ENCODE measurements at regions not wholly inside any gene's neighbourhood (a gene's known extent, or its start where the extent isn't known, plus 50 kb on each side); places are given as distances from the start of the nearest gene placed in this dataset.

DNA sequence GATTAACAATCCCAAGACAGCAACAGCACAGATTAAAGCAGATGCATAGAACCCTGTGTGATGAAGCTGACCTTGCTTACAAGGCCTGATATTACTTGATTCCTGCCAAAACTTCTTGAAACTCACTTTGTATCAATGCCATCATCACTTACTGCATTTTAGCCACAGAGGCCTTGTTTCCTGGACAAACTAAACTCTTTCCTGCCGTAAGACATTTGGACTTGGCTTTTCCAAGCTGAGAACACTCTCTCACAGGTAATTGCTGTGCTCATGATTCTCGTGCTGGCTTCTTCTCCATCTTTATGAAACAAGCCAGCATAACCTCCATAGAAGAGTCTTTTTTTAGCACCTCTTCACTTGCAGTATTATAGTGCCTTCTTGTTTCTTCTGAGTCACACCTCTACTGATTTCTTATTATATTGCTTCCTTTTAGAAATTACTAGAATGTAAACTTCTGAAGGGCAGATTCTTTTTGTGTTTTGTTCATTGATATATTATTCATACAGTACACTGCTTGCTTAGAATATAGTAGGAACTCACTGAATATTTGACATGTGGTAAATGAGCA, 456.5 kb upstream of the ZNF608 start:
- DNase-seq (ENCODE audit: low read depth), result no peak

DNA sequence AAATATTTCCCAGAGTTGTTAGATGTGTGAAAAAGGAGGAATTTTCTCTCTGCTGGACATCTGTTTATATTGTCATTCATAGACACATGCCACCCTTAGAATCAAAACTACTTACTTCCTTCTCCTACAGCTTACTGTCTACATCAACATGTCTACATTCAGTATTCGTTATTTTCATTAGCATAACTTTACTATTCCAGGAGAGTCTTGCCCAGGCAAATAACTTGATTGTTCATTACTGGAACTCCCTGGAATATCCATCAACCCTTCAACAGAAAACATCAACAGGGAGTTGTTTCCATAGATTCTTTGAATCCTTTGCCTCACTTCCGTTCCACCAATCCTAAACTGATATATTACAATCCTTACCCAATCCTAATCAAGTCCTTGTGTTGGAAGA, 457.5 kb upstream of the ZNF608 start:
- DNase-seq (ENCODE audit: low read depth), result no peak

DNA sequence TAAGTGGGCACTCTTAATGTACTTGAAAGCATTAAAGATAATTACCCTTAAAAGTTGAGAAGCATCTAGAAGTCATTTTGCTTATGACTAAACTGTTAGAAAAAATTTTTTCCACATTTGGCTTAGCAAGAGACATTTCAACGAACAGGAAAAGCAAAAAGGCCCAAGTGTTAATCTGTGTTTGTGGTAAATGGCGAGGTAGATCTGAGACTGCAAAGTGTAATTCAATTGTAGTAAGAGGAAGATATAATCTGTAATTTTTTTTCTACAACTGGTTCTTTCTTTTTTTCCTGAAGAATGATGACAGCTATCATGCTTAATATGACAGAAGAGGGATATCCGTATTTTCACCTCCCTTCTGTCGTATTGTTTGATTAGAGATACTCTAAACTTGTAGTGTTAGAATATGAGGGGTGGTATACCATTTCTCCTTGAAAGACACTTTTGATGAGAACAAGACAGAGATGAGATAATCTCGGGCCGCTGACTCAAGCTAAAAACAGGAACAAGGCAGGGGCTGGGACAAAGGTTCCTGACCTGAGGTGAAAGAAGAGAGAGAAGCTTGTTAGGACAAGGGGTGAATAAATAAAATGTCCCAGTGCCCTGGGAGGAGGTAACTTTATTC, 459.3 kb upstream of the ZNF608 start:
- no peak for DNase-seq (ENCODE audit: low read depth)

DNA sequence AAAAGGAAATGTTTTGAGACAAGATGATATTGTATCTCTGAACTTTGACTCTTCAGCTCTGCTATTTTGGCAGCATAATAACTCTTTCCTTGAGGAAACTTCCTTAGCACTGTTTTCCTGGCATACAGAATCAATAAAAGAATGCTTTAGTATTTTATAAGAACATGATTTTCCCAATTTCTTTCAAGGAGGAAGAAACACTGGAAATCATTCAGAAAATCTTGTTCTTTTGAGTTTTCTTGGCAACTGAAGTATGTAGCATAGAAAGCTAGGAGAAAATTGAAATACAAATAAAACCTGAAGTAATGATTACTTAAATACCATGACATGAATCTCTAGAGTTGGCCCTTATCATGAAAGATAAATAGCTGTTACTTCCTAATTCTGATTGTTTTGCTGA, 461.4 kb upstream of the ZNF608 start:
- DNase-seq (ENCODE audit: low read depth), result no peak

DNA sequence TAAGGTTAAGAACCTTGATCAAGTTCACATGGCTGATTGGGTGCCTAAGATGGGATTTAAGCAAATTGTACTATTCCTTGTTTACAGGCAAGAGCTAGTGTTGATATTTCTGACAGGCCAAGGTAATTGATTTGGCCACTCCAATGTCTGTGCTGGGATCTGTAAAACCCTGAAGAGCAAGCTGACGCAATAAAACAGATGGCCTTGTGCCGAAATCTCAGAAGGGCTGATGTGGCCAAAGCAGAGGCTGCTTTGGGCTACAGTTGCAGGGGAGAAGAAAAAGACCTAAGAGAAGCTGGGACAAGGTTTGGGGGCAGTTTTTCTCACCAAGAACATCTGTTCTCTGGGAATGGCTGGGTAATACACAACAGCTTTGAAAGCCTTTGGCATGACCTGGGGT, 463.2 kb upstream of the ZNF608 start:
- no peak for DNase-seq (ENCODE audit: low read depth)

DNA sequence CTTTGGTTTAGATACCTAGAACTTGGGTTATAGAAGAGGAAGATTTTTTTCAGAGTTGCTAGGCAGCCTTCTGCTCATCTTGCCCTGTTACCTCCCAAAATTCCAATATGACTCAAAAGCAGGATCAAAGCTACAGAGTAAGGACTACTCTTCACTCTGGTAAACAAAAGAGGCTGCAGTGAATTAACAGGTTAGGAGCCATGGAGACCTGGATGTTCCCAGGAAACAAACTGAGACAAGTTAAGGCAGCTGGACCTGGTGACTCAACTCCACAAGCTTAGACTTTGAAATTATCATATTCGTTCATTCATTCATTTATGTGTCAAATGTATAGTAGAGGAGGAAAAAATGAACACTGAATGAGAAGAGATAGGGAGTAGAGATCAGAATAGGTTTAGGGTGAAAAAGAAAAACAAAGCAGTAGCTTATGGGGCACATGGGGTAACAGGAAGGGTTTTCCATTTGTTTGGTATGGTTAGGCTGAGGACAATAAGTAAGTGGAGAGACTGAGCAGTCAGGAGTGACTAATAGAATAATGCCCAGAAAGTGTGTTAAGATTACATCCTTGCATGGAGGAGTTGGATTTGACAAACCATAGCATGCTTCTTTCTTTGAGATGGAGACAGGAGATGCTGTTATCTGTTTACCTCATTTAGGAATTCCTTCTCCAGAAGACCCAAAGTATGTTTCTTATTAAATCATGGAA, 464.0 kb upstream of the ZNF608 start:
- DNase-seq (ENCODE audit: low read depth), result no peak

DNA sequence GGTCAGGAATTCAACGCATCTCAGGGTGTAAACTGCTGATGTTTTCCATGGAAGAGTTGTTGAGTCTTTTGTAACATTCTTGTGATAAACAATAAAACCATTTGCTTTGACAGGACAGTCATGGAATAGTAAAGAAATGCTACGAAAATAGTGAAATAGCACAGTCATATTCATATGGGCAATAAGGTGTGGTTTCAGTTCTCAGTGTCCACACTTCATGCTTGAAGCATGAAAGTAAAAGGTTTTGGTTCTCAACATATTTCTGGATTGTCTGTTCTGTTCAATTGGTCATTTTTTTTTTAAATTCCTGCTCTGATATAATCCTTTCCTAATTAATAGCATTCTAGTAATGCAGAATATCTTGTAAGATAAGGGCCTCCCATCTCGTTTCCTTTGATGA, 467.6 kb upstream of the ZNF608 start:
- no peak for DNase-seq (ENCODE audit: low read depth)

DNA sequence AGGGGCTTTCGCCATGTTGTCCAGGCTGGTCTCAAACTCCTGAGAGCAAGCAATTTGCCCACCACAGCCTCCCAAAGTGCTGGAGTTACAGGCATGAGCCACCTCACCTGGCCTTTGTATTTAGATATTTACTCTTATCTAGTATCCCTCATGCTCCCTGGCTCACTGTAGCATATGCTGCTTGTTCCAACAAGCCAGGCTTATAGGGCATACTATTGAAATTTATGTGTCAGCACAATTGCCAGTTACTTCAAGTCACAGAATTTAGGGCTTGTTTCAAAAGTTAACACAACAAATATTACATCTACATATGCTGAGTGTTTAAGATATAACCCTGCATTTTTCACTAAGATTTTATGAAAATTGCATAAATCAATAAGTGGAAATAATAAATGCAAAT, 469.2 kb upstream of the ZNF608 start:
- DNase-seq (ENCODE audit: low read depth), result no peak

DNA sequence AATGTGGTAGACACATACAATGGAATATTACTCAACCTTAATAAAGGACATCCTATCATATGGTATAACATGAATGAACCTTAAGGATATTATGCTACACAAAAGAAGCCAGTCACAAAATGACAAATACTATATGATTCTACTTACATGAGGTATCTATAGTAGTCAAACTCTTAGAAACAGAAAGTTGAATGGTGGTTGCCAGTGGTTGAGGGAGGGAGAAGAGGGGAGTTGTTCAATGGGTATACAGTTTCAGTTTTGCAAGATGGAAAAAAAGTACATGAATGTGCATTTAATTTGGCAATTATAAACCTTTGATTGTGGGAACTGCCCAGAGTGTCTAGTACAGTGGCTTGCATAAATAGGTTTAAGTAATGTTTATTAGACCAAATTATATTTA, 473.3 kb upstream of the ZNF608 start:
- DNase-seq (ENCODE audit: low read depth), result no peak

DNA sequence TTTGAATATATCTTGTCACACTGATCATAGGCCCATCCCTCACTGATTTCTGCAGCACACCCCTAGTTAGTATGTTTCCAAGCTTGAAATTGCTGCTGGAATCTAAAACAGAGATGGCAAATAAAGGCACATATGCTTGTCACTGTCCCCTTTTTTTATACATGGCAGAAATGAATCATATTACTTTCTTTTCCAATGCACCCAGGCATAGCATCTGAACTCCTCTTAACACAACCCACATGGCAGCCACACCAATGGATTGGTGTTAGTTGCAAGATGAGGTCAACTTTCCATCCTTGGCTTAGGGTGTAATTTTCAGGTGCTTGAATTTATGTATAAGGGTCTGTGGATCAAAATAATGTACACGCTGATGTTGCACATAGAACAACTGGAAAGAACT, 473.8 kb upstream of the ZNF608 start:
- no peak for DNase-seq (ENCODE audit: low read depth)

DNA sequence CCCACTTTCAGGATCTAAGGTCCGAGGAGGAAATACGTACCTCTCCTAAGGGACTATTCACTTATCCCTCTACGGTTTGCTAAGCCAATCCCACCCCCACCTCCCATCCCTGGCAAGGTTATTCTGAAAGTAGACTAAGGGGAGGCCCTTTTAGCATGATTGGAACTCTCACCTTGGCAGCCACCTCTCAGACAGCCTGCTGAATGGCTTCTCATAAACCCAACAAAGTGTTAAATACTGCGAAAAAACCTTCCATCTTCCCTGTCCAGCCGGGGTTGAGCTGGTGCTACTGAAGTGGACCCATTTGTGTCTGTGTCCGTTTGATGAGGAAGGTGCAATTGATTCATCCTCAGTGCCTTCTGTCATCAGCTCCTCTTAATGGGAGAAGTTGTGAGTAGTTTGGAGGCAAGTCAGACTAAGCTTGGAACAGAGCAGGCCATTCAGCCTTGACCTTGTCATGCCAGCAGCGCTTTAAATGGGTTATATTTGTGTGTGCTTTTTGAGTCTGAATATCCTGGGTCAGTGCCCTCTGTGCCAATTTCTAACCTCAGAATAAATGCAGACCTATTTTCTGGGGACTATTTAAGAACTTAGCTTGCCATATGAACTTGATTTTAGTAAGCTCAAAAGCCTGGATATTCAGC, 476.3 kb upstream of the ZNF608 start:
- no peak for DNase-seq (ENCODE audit: low read depth)

DNA sequence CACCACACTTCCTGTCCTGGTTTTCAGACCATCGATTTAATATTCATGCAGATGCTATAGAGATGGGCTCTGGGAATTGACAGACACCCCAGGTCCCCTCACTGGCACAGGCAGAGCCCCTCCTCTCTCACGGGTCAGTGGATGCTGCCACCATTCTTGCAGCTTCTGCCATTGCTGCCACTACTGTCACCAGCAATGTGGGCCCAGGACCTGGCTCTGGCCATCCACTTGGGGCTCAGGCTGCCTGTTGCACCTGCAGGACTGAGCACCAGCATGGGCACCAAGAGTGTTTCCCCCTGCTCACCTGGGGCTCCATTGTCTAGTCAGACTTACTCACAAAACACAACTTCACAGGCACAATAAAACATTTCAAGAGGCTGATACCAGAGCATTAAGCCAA, 479.0 kb upstream of the ZNF608 start:
- DNase-seq (ENCODE audit: low read depth), result no peak

DNA sequence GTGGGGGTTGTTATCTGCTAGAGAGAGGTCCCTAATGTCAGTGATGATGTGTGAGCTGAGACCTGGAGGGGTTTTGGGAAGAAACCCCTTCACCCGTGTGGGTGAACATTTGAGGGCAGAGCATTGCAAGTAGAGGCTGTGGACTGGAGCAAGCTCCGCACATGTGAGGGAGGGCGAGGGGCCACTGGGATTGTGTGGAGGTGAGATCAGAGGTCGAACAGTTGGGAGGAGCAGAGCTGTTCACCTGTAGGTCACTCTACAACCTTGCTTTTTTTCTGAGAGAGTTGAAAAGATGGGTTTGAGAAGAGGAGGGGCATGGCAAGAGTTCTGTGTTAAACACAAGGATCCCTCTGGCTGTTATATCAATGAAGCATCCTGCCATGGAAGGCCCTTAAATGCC, 480.4 kb upstream of the ZNF608 start:
- DNase-seq (ENCODE audit: low read depth), result no peak

DNA sequence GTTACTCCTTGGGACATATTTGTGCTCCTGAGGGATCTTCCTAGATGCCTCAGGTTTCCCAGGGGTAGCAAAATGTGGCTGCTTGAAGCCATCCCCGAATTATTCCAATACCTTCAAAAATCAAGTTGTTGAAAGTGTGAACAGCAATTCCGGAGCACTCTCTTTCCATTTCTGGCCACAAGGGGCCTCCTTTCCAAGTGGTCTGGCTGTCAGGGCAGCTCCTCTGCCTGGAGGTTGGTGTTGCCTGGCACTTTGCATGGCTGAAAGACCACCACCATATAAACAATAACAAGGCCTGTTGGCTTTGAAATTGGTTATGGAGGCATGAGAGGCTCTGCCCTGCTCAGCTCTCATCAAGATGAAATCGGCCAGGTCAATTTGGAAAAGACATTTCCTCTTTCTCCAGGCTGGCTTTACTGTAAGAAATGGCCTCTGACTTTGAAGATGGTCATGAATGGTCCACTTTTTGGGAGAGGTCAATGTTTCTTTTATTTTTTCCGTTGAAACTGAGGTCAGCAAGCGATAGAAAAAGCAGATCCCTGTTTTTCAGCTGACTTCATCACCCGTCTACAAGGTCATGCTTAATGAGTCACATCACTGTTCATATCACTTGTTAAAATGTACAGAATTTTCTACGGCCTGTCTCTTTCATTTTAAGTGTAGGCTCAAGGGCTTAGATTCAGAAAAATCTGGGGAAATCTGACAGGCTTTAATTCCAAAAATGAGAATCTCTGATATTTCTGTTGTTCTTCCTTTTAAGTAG, 481.1 kb upstream of the ZNF608 start:
- DNase-seq (ENCODE audit: low read depth), result peak; percentile 8

DNA sequence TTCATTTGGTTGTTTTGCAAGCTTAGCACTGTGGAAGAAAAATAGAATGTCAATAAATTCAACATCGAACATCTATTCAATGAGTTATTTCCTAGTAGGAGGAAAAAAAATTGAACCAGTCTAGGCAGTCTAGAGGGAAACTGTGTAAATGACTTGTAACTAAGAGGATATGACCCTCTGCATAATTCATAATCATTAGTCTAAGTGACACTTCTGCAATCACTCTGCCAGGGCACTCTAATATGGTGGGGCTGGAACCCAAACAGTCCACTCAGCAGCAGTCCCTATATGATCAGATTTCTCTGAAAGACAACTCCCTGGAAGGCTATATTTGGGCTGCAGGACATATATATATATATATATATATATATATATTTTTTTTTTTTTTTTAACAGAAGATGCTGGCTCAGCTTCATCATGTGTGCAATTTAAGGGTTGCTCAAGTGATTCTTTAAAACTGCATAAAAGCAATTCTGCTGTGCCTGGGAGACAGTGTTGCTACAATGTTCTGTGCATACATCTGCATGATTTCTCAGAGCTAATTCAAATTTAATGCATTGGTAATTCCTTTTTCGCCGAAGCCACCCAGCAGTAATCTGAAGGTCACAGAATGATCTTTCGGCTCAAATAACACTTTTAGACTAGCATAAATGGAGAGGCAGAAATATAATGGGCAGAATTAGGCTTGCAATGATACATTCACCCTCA, 482.1 kb upstream of the ZNF608 start:
- no peak for DNase-seq (ENCODE audit: low read depth)

DNA sequence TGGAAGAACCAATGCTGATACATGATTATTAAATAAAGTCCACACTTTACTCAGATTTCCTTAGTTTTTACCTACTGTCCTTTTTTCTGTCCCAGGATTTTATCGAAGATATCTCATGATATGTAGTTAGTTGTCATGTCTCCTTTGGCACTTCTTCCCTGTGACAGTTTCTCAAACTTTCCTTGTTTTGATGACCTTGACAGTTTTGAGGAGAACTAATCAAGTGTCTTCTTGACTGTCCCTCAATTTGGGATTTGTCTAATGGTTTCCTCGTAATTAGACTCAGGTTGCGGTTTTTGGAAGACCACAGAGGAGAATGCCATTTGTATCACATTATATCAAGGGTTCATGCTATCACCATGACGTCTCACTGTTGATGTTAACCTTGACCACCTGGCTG, 483.1 kb upstream of the ZNF608 start:
- DNase-seq (ENCODE audit: low read depth), result no peak

DNA sequence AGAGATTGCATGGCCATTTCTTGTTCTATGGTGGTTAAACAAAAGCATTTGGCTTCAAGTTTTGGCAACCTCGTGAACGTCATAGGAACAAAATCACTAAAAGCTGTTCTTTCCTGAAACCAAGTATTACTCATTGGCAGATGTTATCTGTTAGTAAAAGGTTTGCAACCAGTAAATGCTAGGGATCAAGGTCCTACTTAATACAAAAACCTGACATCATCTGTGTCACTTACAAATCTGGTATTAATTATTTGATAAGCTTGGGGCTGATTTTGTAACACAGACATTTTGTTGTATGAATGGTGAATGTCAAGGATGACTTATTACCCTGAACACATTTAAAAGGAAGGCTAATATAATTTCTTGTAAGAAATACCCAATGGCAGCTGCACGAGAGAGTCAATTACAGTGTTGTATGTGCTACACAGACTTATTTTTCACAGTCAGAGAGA, 486.4 kb upstream of the ZNF608 start:
- DNase-seq (ENCODE audit: low read depth), result peak; percentile 54

DNA sequence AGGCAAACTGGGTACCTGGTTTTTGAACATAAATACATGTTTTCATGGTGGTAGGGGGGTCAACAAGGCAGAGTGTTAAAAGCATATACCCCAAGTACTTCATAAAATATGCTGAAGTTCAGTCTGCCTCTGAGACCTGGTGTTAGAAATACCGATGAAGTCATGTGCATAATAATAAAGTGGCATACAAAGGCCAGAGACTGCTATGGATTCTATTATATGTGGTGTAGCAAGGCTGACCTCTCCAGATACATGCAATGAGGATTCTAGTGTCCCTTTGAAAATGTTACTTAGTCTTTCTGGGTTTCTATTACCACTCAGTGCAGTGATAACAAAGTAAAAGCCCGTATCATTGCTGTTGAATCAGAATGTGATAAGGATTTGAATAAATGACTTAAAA, 487.5 kb upstream of the ZNF608 start:
- no peak for DNase-seq (ENCODE audit: low read depth)

DNA sequence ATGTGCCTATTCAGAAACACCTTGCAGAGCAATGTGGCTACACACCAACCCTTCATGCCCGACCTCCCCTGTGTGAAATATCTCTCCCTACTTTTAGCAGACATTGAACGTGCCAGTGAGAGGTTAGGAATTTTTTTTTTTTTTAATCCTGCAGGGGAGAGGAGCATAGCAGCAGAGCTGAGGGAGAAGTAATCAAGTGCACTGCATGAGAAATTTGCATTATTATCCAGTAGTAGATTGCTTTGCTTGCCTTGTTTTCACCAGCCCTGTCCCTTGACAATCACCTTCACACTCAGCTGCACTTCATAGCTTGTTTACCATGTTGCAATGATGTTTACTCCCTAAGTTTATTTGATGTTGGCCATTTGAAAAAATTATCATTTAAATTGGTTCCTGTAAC, 489.6 kb upstream of the ZNF608 start:
- DNase-seq (ENCODE audit: low read depth), result no peak

DNA sequence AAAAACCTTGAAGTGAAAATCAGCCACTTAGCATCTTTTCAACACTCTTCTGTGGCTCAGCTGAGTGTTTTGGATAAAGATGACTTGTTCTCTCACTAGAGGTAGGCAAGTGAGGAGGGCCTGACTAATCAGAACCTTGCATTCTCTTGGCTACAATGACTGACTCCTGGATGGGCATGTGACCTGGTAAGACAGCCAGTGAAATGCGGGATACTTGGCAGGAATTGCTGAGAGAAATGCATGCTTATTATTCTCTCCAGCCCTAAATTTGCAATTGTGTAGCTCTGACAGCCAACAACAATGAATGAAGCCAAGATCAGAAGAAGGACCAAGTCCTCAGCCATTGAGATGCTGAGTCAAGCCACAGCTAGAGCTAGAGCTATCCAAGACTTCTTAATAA, 490.5 kb upstream of the ZNF608 start:
- no peak for DNase-seq (ENCODE audit: low read depth)

DNA sequence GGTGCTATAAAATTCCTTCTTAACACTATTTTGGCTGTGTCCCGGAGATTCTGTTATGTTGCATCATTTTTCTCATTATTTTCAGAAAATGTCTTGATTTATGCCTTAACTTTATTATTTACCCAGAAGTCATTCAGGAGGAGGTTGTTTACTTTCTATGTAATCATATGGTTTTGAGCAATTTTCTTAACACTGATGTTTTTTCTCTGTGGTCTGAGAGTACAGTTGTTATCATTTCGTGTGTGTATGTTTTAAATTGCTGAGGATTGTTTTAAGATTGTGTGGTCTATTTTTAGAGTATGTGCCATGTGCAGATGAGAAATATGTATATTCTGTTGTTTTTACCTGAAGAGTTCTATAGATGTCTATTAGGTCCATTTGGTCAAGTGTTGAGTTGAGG, 498.1 kb upstream of the ZNF608 start:
- DNase-seq (ENCODE audit: low read depth), result no peak

DNA sequence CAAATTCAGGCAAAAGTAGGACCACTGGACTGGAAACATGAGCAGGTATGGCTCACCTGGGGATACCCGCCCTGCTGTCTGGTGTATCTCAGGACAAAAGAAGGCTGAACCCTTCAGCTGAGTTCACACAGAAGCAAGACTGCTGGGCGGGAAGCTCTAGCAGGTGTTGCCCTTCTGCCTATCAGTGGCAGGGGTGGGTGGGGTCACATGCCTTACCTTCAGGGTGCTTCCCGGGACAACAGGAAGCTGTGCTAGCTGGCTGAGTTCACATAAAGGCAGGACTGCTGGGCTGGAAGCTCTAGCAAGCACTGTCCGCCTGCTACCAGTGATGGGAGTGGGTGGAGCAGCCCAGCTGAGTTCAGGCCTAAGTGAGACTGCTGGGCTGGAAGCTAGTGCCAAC, 498.8 kb upstream of the ZNF608 start:
- DNase-seq (ENCODE audit: low read depth), result no peak

Data from non-pigmented ciliary epithelial cell (primary cell).